Tibial nerve (tissue), 4 donors: ENCODE measurements at regions not wholly inside any gene's neighbourhood (a gene's known extent, or its start where the extent isn't known, plus 50 kb on each side); places are given as distances from the start of the nearest gene placed in this dataset.

Experiments used
- DNase-seq, 2 donors: peaks; one replicate each; pipeline ENCODE4 v3.0.0-alpha.2; 2019; ENCODE audit warnings: low spot score in 2 of 2
- H3K27ac ChIP-seq, 4 donors: fragments of 200-600 bp; sonication (generic) in 3 of 4; one replicate each; pipeline ENCODE4 v1.5.1; 2017 to 2019; ENCODE audit warnings: mild to moderate bottlenecking in 1 of 4
- H3K27me3 ChIP-seq, 2 donors: fragments of 200-600 bp; sonication (generic) in 1 of 2; one replicate each; pipeline versions ENCODE4 v1.5.1 to v1.6.0; 2017 to 2019
- H3K36me3 ChIP-seq, 3 donors: fragments of 200-600 bp; sonication (generic); one replicate each; pipeline ENCODE4 v1.5.1; 2018 to 2019
- H3K4me1 ChIP-seq, 4 donors: fragments of 200-600 bp; sonication (generic) in 3 of 4; one replicate each; pipeline ENCODE4 v1.5.1; 2017 to 2019
- H3K4me3 ChIP-seq, 4 donors: fragments of 200-600 bp; sonication (generic) in 3 of 4; one replicate each; pipeline ENCODE4 v1.5.1; 2017 to 2019; ENCODE audit warnings: mild to moderate bottlenecking in 1 of 4, moderate library complexity in 1 of 4
- H3K9me3 ChIP-seq, 4 donors: fragments of 200-600 bp; sonication (generic) in 3 of 4; one replicate each; pipeline ENCODE4 v1.5.1; 2017 to 2019
- EP300 ChIP-seq, 2 donors: sonication (generic); formaldehyde crosslinking; IDR thresholded peaks; one replicate each; pipeline ENCODE4 v1.6.1; 2017; ENCODE audit warnings: antibody characterized with exemption in 2 of 2, mild to moderate bottlenecking in 1 of 2
- POLR2A ChIP-seq, 2 donors: fragments of 450-650 bp; IDR thresholded peaks; one replicate each; pipeline ENCODE4 v1.6.1; 2017; ENCODE audit warnings: antibody characterized with exemption in 2 of 2, mild to moderate bottlenecking in 2 of 2, moderate library complexity in 2 of 2
- WGBS, 2 donors: methylation state at CpG; one replicate each; pipeline ENCODE4 v1.1.5; 2018; 5-methylcytosine and 5-hydroxymethylcytosine counted together
- TF ChIP-seq, protein P1 (sequence below), 5 experiments: fragments of 200-600 bp in 3 of 5; fragments of 450-650 bp in 2 of 5; sonication (generic) in 3 of 5; IDR thresholded peaks; one replicate each; pipeline ENCODE4 v1.5.1; 2016 to 2019; ENCODE audit warnings: antibody characterized with exemption in 5 of 5, mild to moderate bottlenecking in 3 of 5, moderate library complexity in 2 of 5

DNA sequence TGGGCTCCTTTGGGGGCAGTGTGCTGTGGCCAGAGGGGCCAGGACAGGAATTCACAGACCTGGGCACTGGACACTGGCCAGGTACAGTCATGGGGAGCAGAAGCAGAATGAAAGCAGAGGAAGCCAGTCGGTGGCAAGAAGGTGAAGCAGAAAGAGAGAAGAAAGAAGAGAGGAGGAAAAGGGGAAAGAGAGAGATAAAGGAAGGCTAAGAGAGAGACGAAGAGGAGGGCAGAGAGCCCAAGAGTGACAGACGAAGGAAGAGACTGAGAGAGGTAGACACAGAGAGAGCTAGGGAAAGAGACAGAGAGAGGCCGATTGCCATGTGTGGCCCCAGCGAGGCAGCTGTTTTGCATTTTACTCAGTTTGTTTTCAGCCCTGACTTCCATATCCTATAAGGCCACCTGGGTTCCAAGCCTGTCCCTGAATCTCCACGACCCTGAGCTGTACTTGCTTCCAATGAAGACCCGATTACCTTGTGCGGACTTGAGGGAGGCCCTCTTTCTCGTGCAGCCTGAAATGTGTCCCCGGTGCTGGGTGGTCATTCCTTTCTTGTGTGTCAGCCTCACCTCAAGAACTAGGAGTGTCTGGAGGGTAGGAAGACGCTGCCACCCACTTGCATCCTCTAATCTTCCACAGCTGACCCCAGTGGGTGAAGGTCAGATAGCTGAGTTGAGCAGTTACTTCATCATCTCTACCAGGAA is 73.9 kb downstream of the LSM3 start:
- TF ChIP-seq EP300 (IDR thresholded peaks at IDR 0.05) = no peak
- no peak for TF ChIP-seq POLR2A (IDR thresholded peaks at IDR 0.05)
- TF ChIP-seq, protein P1, sequence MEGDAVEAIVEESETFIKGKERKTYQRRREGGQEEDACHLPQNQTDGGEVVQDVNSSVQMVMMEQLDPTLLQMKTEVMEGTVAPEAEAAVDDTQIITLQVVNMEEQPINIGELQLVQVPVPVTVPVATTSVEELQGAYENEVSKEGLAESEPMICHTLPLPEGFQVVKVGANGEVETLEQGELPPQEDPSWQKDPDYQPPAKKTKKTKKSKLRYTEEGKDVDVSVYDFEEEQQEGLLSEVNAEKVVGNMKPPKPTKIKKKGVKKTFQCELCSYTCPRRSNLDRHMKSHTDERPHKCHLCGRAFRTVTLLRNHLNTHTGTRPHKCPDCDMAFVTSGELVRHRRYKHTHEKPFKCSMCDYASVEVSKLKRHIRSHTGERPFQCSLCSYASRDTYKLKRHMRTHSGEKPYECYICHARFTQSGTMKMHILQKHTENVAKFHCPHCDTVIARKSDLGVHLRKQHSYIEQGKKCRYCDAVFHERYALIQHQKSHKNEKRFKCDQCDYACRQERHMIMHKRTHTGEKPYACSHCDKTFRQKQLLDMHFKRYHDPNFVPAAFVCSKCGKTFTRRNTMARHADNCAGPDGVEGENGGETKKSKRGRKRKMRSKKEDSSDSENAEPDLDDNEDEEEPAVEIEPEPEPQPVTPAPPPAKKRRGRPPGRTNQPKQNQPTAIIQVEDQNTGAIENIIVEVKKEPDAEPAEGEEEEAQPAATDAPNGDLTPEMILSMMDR (IDR thresholded peaks at IDR 0.05) = no peak
- no peak overlapping the region for H3K27ac ChIP-seq
- no peaks in the 10 kb centered on the region for H3K27me3 ChIP-seq
- peaks cover 0 to 22% (median 0%) of the 10 kb centered on the region in 4 donors for H3K4me1 ChIP-seq
- H3K36me3 ChIP-seq = no peaks in the 10 kb centered on the region
- 87 to 89% methylated on average over 11 of the region's 11 CpGs for WGBS, 2 donors
- no peak overlapping the region for H3K4me3 ChIP-seq
- DNase-seq = no peak
- H3K9me3 ChIP-seq = no peaks in the 10 kb centered on the region

DNA sequence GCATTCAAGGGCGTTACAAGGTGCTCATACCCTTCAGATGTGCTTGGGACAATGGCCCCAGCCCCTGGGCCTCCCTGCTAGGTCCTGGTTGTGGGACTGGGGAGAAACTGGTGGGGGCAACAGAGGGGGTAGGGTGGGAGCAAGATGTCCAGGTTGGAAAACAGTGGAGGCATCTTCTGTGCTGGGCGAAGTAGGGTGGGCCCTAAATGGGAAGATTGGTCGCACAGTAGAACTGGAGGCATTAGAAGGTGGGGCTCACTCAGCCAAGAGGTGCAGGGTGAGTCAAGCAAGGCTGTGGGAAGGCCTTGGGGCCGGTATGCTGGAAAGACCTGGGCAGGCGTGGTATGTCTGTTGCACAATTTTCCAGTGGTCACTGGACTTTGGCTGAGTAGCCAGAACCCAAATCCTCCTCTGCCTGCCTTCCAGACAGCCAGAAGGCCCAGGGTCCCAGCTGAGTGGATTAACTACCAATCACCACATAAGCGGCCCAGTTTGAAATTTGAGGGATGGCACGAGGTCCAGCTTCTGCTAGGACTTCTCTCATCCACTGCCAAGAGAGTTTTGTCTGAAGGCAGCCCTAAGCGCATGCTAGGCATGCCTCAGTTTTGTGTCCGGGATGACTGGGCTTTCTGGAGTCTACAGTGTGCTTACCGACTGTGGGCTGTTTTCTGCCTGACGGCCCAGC is 74.5 kb downstream of the LSM3 start:
- TF ChIP-seq POLR2A (IDR thresholded peaks at IDR 0.05) = no peak
- peak in 1 of 2 donors; percentile 28 for TF ChIP-seq EP300 (IDR thresholded peaks at IDR 0.05)
- 69 to 82% methylated on average over 11 of the region's 11 CpGs for whole genome bisulfite sequencing, 2 donors
- Histone ChIP-seq H3K36me3 (no peaks in the 10 kb centered on the region), H3K9me3 (no peaks in the 10 kb centered on the region), H3K4me1 (peaks cover 0 to 22% (median 0%) of the 10 kb centered on the region in 4 donors), H3K27me3 (no peaks in the 10 kb centered on the region), H3K4me3 (no peak overlapping the region), H3K27ac (peak overlapping the region in 2 of 4 donors; percentile 28 to 41)
- DNase-seq = peak in 1 of 2 donors; percentile 40

DNA sequence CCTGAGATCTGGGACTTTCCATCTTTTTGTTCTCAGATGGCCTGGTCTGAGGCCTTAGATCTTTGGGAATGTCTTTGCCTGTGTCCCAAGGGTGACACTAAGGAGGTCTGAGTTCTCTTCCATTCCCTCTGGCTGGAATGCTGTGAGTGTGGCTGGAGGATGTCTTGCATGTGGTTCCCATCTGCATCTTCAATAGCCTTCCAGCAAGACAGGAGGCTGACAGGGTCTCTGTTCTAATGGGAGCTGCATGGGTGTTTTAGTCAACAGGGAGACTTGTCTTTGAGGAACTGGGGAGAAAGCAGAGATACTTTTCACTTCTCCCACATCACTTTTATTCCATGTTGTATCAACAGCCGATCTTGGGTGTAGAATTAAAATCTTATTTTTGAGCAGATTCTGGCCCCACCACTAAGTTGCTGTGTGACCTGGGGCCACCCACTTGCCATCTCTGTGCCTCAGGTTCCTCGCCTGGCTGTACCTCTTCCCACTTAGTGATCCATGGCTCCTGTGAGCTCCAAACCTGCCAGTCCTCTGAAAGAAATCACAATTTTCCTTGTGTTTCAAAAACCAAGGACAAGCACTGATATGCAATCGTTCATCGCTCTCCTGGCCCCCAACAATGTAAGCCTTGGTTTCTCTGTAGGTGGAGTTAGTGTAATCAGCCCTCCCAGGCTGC is 75.2 kb downstream of the LSM3 start:
- H3K9me3 ChIP-seq = no peaks in the 10 kb centered on the region
- H3K4me3 ChIP-seq = no peak overlapping the region
- no peaks in the 10 kb centered on the region for H3K36me3 ChIP-seq
- WGBS, 2 donors = 91 to 94% methylated on average over 4 of the region's 4 CpGs
- peak overlapping the region in 2 of 4 donors; percentile 28 to 41 for H3K27ac ChIP-seq
- peaks cover 0 to 18% (median 0%) of the 10 kb centered on the region in 4 donors for H3K4me1 ChIP-seq
- H3K27me3 ChIP-seq = no peaks in the 10 kb centered on the region
- no peak for DNase-seq
- no peak for TF ChIP-seq POLR2A (IDR thresholded peaks at IDR 0.05)
- TF ChIP-seq, protein P1 (IDR thresholded peaks at IDR 0.05) = no peak
- no peak for TF ChIP-seq EP300 (IDR thresholded peaks at IDR 0.05)

DNA sequence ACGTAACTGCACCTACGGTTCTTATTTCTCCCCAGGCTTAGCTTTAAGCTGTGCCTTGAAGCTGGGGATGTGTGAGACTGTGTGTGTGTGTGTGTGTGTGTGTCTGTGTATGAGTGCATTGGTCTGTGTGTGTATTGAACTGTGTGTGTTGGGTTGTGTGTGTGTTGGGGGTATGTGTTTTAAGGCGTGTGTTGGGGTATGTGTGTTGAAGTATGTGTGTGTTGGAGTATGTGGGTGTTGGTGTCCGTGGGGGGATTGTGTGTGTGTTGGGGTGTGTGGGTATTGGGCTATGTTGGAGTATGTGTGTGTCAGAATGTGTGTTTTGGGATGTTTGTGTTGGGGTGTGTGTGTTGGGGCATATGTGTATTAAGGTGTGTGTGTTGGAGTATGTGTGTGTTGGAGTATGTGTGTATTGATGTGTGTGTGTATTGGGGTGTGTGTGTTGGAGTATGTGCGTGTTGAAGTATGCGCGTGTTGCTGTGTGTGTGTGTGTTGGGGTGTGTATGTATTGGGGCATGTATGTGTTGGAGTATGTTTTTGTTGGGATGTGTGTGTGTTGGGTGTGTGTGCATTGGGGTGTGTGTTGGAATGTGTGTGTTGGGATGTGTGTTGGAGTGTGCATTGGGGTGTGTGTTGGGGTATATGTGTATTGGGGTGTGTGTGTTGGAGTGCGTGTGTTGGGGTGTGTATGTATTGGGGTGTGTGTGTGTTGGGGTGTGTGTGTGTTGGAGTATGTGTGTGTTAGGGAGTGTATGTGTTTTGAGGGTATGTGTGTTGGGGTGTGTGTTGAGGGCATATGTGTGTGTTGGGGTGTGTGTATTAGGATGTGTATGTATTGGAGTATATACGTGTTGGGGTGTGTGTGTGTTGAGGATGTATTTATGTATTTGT is 76.4 kb downstream of the LSM3 start:
- 93 to 94% methylated on average over 9 of the region's 9 CpGs for WGBS, 2 donors
- Histone ChIP-seq H3K36me3 (no peaks in the 10 kb centered on the region), H3K27ac (no peak overlapping the region), H3K27me3 (no peaks in the 10 kb centered on the region), H3K9me3 (no peaks in the 10 kb centered on the region), H3K4me3 (no peak overlapping the region), H3K4me1 (peaks cover 0 to 17% (median 0%) of the 10 kb centered on the region in 4 donors)
- TF ChIP-seq POLR2A (IDR thresholded peaks at IDR 0.05) = no peak
- TF ChIP-seq, protein P1 (IDR thresholded peaks at IDR 0.05) = no peak
- TF ChIP-seq EP300 (IDR thresholded peaks at IDR 0.05) = no peak
- DNase-seq = no peak

DNA sequence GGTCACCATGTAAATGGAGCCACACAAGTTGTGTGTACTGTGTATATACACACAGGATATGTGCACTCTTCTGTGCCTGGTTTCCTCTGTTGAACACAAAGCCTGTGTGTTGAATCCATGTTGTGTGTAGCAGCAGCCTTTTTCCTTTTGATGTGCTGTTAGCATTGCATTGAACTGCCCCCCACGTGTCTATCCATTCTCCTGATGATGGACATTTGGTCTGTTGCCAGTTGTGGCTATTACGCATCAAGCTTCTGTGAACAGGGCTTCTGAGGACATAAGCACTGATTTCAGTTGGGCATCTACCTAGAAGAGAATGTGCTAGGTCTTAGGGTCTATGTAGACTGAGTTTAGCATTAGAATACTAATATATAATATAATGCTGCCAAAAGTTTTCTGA is 77.4 kb downstream of the LSM3 start:
- no peak for DNase-seq

More for the DNA sequence above, 77.4 kb downstream of the LSM3 start:
- H3K27ac ChIP-seq = no peak overlapping the region
- H3K36me3 ChIP-seq = no peaks in the 10 kb centered on the region
- TF ChIP-seq POLR2A (IDR thresholded peaks at IDR 0.05) (no peak), EP300 (IDR thresholded peaks at IDR 0.05) (no peak)
- TF ChIP-seq, protein P1 (IDR thresholded peaks at IDR 0.05) = no peak
- no peaks in the 10 kb centered on the region for H3K9me3 ChIP-seq
- H3K27me3 ChIP-seq = no peaks in the 10 kb centered on the region
- H3K4me3 ChIP-seq = no peak overlapping the region
- H3K4me1 ChIP-seq = peaks cover 0 to 21% (median 0%) of the 10 kb centered on the region in 4 donors
- 54 to 60% methylated on average over 2 of the region's 2 CpGs for WGBS, 2 donors
